ENCODE measurements at regions not wholly inside any gene's neighbourhood (a gene's known extent, or its start where the extent isn't known, plus 50 kb on each side); places are given as distances from the start of the nearest gene placed in this dataset.

DNA sequence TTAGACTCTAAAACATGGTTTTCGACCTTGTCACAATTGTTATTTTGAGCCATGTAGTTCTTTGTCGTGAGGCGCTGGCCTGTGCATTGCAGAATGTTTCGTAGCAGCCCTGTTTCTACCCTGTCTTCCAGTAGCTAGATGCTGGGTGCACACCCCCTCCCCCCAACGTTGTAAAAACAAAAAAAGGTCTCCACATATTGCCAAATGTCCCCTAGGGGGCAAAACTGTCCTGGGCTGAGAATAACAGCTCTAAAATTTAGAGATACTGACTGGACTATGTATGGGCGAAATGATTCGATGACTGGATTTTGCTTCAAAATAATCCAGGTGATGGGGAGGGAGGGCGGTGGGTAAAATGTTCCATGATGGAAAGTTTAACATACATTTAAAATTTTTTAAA, 126.1 kb upstream of the FUT8 start:
- DNase-seq: no peak

- DNase-seq: no peak
These were observed 125.0 kb upstream of the FUT8 start for GRCh38 chr14:65287264-65288131.

DNA sequence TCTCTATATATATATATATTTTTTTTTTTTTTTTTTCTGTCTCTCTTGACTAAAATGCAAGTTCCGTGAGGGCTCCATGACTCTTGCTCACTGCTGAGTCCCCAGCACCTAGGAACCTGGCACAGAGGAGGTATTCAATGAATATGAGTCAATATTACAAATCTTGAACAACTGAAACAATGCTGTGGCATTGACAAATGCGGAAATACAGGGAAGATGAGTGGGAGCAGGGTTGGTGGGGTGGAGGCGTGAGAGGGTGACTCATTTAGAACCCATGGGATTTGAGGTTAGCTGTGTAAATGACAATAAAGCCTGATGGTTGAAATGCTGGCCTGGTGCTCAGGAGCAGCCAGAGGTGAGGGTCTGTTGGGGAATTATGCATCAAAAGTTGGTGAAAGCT, 121.7 kb upstream of the FUT8 start:
- no peak for DNase-seq

DNA sequence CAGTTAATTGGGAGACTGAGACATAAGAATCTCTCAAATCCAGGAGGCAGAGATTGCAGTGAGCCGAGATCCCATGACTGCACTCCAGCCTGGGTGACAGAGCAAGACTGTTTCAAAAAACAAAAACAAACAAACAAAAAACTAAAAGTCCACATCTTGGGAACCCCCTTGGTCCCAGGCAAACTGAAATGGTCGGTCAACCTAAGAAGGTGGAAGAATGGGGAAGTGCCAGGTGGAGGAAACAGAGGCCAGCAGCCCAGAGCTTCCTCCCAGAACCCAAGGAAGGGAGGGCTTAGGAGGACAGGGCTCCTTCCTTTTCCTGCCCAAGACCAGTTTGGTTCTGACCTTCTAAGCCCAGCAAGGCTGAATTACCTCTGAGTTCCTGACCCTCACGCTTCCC, 121.0 kb upstream of the FUT8 start:
- DNase-seq: no peak

DNA sequence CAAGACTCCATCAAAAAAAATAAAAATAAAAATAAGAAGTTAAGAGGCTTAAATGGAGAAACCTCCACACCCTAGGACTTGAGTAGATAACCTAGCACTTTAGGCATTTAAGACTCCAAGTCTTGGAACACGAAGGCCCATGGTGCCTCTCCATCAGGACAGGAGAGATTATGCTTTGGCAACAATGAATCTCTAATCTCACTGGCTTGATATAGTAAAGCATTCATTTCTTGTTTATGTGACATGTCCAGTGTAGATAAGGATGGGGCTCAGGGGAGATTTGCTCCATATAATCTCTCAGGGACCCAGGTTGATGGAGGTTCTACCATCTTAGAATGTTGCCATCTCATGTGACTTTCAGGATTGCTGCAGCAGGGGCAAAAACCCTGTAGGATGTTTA, 117.7 kb upstream of the FUT8 start:
- no peak for DNase-seq

GRCh38 chr14:65296402-65296801, 116.1 kb upstream of the FUT8 start:
- DNase-seq: no peak

DNA sequence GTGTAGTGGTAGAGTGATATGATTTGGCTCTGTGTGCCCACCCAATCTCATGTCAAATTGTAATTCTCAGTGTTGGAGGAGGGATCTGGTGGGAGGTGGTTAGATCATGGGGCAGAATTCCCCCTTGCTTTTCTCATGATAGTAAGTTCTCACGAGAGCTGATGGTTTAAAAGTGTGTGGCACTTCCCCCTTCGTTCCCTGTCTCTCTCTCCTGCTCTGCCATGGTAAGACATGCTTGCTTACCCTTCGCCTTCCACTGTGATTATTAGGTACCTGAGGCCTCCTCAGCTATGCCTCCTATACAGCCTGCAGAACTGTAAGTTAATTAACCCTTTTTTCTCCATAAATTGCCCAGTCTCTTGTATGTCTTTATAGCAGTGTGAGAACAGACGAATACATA, 115.7 kb upstream of the FUT8 start:
- no peak for DNase-seq

DNA sequence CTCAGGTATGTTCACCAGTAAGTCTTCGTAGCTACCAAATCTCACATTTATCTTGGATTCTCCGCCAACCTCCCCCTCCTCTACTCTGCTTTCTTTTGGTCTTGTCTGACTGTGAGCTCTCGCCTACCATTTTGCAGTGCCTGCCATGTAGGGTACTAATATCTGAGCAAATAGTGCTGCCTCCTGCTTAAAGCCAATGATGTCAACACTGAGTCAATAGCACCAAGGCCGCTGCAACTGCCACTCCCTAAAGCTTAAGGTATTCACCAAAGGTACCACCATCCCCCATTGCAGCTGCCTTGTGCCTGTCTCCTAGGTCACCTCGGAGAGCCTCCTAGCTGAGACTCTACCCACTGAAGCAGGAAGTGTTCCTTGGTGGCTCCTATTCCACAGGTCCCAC, 114.8 kb upstream of the FUT8 start:
- no peak for DNase-seq

DNA sequence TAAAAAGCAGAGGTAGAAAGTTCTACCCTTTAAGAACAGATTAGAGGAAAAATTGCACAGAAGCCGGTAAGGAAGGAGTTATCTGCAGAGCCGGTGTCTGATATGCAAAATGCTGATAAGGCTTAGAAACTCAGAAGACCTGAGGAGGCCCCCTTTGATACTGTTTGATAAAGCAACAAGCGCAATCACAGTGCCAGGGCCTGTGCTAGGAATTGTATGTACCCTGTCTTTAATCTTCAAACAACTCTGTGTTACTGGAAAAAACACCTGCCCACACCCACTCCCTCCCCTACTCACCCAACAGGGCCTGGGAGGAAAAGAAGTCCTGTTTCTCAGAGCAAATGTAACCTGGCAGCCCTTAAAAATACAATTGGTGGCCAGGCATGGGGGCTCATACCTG, 112.7 kb upstream of the FUT8 start:
- no peak for DNase-seq

- DNase-seq: no peak
These were observed 110.5 kb upstream of the FUT8 start for GRCh38 chr14:65301862-65302539.

- no peak for DNase-seq
These were observed 109.8 kb upstream of the FUT8 start for GRCh38 chr14:65302571-65303189.

DNA sequence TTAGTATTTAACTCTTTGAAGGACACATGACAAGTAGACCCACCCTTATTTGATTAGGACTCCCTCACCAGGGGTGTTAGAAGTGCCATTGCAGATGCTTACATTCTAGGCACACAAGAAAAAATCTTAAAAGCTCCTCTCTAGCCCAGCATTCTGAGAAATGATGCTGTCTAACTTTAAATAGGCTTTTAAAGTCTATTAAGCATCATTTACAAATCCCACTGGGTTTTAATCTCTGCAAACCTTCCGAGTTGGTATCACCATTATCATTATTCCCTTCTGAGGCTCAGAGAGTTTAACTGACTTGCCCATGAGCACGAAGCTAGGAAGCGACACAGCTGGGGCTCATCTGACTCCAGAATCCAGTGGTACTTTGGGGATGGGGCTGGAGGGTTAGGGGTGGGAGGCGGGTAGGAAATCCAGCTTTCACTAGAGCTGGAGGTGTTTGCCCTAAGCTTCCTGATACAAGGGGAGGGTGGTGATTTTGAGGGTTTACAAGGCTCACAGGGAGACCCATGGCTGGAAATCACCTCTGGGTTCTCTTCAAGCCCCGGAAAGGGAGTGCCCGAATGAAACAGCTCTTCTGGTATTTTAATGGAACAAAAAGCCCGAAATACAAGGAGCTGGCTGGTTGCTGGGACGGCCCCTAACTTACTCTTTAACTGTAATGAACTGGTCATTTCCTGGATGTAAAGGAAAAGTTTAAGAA, 109.2 kb upstream of the FUT8 start:
- no peak for DNase-seq

- no peak for DNase-seq
These were observed 108.7 kb upstream of the FUT8 start for GRCh38 chr14:65303899-65304222.

GRCh38 chr14:65304239-65304638, 108.3 kb upstream of the FUT8 start:
- no peak for DNase-seq

GRCh38 chr14:65304963-65305362, 107.6 kb upstream of the FUT8 start:
- no peak for DNase-seq

DNA sequence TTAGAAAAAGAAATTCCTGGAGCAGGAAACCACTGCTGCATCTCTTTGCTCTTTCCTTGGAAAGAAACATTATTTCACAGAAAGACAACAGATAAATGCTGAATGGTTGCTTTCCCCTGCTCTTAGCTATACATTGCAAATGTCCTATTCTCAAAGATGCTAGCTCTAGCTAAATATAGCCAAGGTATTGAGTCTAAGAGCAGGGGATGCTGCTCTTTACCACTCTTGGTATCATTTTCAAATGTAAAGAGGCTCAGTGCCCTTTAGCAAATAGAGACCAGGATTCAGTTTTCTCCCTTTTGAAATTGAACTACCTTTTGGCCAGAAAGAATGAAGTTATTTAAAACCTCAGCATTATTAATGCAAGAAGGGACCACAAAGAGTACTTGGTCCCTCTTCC, 104.0 kb upstream of the FUT8 start:
- DNase-seq: no peak

GRCh38 chr14:65310568-65310967, 102.0 kb upstream of the FUT8 start:
- no peak for DNase-seq

DNA sequence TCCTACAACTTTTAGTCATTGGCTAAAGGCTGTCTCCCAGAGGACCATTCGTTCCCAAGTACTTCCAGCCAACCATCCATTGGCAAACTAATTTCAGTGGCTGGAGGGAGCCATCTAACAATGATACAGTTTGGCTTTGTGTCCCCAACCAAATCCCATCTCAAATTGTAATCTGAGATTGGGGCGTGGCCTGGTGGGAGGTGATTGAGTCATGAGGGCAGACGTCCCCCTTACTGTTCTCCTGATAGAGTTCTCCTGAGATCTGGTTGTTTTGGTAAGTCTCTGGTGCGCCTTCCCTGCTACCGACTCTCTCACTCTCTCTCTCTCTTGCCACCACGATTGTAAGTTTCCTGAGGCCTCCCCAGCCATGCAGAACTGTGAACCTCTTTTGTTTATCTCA, 99.7 kb upstream of the FUT8 start:
- no peak for DNase-seq

DNA sequence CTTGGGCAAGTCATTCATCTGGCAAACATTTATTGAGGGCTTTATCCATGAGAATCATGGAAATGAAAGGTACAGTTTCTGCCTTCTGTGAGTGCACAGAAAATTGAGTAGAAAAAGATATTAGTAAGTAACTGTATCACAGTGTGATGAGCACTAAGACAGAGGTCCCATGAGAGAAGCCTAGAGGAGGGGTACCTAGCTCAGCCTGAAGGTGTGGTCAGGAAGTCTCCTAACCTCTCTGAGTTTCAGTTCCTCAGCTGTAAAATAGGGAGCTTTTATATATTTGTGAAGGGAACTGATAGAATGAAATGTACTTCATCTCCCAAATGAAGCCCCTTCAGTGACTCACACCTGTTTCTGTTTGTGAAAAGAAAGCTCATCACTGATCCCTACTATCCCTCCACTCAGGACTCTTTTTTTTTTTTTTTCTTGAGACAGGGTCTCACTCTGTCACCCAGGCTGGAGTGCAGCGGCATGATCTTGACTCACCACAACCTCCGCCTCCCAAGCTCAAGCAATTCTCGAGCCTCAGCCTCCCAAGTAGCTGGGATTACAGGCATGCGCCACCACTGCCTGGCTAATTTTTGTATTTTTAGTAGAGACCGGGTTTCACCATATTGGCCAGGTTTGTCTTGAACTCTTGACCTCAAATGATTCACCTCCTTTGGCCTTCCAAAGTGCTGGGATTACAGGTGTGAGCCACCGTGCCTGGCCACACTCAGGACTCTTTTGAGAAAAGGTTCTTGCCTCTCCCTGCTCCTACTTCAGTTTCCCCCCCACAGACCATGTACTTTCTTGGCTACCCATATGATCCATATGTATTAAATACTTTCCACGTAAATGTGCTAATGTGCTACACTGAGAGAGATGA, 93.7 kb upstream of the FUT8 start:
- DNase-seq: no peak

- no peak for DNase-seq
These were observed 91.7 kb upstream of the FUT8 start for GRCh38 chr14:65320661-65321308.

DNA sequence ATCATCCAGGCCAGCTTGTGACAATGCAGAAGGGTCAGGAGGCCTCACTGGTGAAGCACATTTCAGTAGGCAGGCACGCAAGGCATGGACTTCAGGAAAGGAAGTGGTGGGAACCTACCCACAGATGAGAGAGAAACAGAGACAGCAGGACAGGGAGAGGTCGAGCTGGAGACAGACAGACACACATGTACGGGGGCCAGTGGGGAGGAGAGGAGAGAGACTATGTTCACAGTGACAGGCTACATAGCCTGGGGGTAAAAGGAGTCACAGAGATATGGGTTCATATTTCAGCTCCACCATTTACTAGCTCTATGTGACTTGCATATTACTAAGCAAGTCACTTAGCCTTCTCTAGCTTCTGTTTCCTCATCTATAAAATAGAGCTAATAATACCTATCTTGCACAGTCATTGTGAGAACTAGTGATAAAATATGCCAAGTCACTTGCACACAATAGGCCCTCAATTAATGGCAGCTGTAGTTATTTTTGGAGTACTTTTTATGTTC, 91.1 kb upstream of the FUT8 start:
- no peak for DNase-seq

GRCh38 chr14:65329481-65329880, 83.0 kb upstream of the FUT8 start:
- no peak for DNase-seq

All from NCI-H2171 (cell line).